Urinary bladder (tissue), 3 donors: ENCODE measurements at regions not wholly inside any gene's neighbourhood (a gene's known extent, or its start where the extent isn't known, plus 50 kb on each side); places are given as distances from the start of the nearest gene placed in this dataset.

Source experiments
- DNase-seq: peaks from one replicate; pipeline ENCODE4 v3.0.0-alpha.2; 2015; ENCODE audit errors: extremely low spot score
- H3K27ac ChIP-seq: one replicate; pipeline ENCODE4 v1.5.1; 2013; ENCODE audit warnings: low read depth, mild to moderate bottlenecking, moderate library complexity
- H3K36me3 ChIP-seq: one replicate; pipeline ENCODE4 v1.6.1; 2013; ENCODE audit warnings: mild to moderate bottlenecking, moderate library complexity; ENCODE audit not compliant: insufficient read depth
- H3K4me1 ChIP-seq: one replicate; pipeline ENCODE4 v1.6.1; 2013; ENCODE audit warnings: mild to moderate bottlenecking, moderate library complexity; ENCODE audit not compliant: insufficient read depth
- H3K4me3 ChIP-seq: one replicate; pipeline ENCODE4 v1.5.1; 2013; ENCODE audit warnings: low read depth, low read length
- whole genome bisulfite sequencing: extraction: QIAGEN DNeasy Blood & Tissue Kit; methylation state at CpG from one replicate; pipeline ENCODE4 v1.1.7; 2013; 5-methylcytosine and 5-hydroxymethylcytosine counted together
- donor health status: healthy with polysubstance abuse.
- donor health status: healthy.

GRCh38 chr18:6593142-6593885 is 136.2 kb upstream of the ARHGAP28 start:
- no peak overlapping the region for H3K4me3 ChIP-seq
- WGBS = 32% methylated on average over 3 of the region's 3 CpGs
- DNase-seq = no peak
- H3K4me1 ChIP-seq = no peaks in the 10 kb centered on the region
- H3K36me3 ChIP-seq = no peaks in the 10 kb centered on the region
- H3K27ac ChIP-seq = no peak overlapping the region

GRCh38 chr18:6595666-6596065 is 133.8 kb upstream of the ARHGAP28 start:
- Histone ChIP-seq H3K27ac (no peak overlapping the region), H3K4me3 (no peak overlapping the region), H3K4me1 (no peaks in the 10 kb centered on the region), H3K36me3 (no peaks in the 10 kb centered on the region)
- WGBS = 89% methylated on average over 7 of the region's 7 CpGs
- no peak for DNase-seq

GRCh38 chr18:6598657-6599056 is 130.9 kb upstream of the ARHGAP28 start:
- Histone ChIP-seq H3K36me3 (no peaks in the 10 kb centered on the region), H3K4me3 (no peak overlapping the region), H3K4me1 (no peaks in the 10 kb centered on the region), H3K27ac (no peak overlapping the region)
- WGBS = 64% methylated on average over 7 of the region's 7 CpGs
- DNase-seq = no peak

GRCh38 chr18:6600667-6601167 is 128.8 kb upstream of the ARHGAP28 start:
- no peak for DNase-seq
- Histone ChIP-seq H3K36me3 (no peaks in the 10 kb centered on the region), H3K27ac (no peak overlapping the region), H3K4me1 (no peaks in the 10 kb centered on the region), H3K4me3 (no peak overlapping the region)
- WGBS = 78% methylated on average over 3 of the region's 3 CpGs

GRCh38 chr18:6601241-6601640 is 128.3 kb upstream of the ARHGAP28 start:
- DNase-seq = no peak
- H3K4me1 ChIP-seq = no peaks in the 10 kb centered on the region
- WGBS = 86% methylated on average over 6 of the region's 6 CpGs
- H3K27ac ChIP-seq = no peak overlapping the region
- no peaks in the 10 kb centered on the region for H3K36me3 ChIP-seq
- H3K4me3 ChIP-seq = no peak overlapping the region

GRCh38 chr18:6602365-6602764 is 127.2 kb upstream of the ARHGAP28 start:
- Histone ChIP-seq H3K27ac (no peak overlapping the region), H3K4me3 (no peak overlapping the region), H3K36me3 (no peaks in the 10 kb centered on the region), H3K4me1 (no peaks in the 10 kb centered on the region)
- no peak for DNase-seq
- 90% methylated on average over 5 of the region's 5 CpGs for WGBS

GRCh38 chr18:6604573-6604941 is 125.0 kb upstream of the ARHGAP28 start:
- H3K36me3 ChIP-seq = no peaks in the 10 kb centered on the region
- no peaks in the 10 kb centered on the region for H3K4me1 ChIP-seq
- no peak overlapping the region for H3K27ac ChIP-seq
- WGBS = 78% methylated on average over 3 of the region's 3 CpGs
- no peak overlapping the region for H3K4me3 ChIP-seq
- no peak for DNase-seq

- DNase-seq = no peak
- no peak overlapping the region for H3K27ac ChIP-seq
- WGBS = 46% methylated on average over 6 of the region's 6 CpGs
- no peaks in the 10 kb centered on the region for H3K4me1 ChIP-seq
- no peaks in the 10 kb centered on the region for H3K36me3 ChIP-seq
- H3K4me3 ChIP-seq = no peak overlapping the region
Measured at GRCh38 chr18:6605115-6605869, 124.2 kb upstream of the ARHGAP28 start.

- Histone ChIP-seq H3K4me3 (no peak overlapping the region), H3K27ac (no peak overlapping the region), H3K4me1 (no peaks in the 10 kb centered on the region), H3K36me3 (no peaks in the 10 kb centered on the region)
- WGBS = 86% methylated on average over 4 of the region's 4 CpGs
- DNase-seq = no peak
Measured at GRCh38 chr18:6606411-6607085, 123.0 kb upstream of the ARHGAP28 start.

- Histone ChIP-seq H3K36me3 (no peaks in the 10 kb centered on the region), H3K4me1 (no peaks in the 10 kb centered on the region), H3K27ac (no peak overlapping the region), H3K4me3 (no peak overlapping the region)
- no peak for DNase-seq
- WGBS = 66% methylated on average over 6 of the region's 6 CpGs
Measured at GRCh38 chr18:6607343-6607742, 122.2 kb upstream of the ARHGAP28 start.

- Histone ChIP-seq H3K36me3 (no peaks in the 10 kb centered on the region), H3K4me3 (no peak overlapping the region), H3K4me1 (no peaks in the 10 kb centered on the region), H3K27ac (no peak overlapping the region)
- DNase-seq = no peak
- WGBS = 82% methylated on average over 7 of the region's 7 CpGs
Measured at GRCh38 chr18:6609666-6610264, 119.8 kb upstream of the ARHGAP28 start.

GRCh38 chr18:6610466-6610865 is 119.0 kb upstream of the ARHGAP28 start:
- H3K27ac ChIP-seq = no peak overlapping the region
- no peaks in the 10 kb centered on the region for H3K4me1 ChIP-seq
- no peaks in the 10 kb centered on the region for H3K36me3 ChIP-seq
- WGBS = 39% methylated on average over 3 of the region's 3 CpGs
- no peak overlapping the region for H3K4me3 ChIP-seq
- DNase-seq = no peak

- DNase-seq = no peak
- Histone ChIP-seq H3K27ac (no peak overlapping the region), H3K4me1 (no peaks in the 10 kb centered on the region), H3K36me3 (no peaks in the 10 kb centered on the region), H3K4me3 (no peak overlapping the region)
- 47% methylated on average over 1 of the region's 1 CpG for WGBS
Measured at GRCh38 chr18:6613581-6613980, 115.9 kb upstream of the ARHGAP28 start.
